SHP77 treated with DMSO at 0.1 percent for 48 hours (cell line): ENCODE measurements at regions not wholly inside any gene's neighbourhood (a gene's known extent, or its start where the extent isn't known, plus 50 kb on each side); places are given as distances from the start of the nearest gene placed in this dataset.
"Not testable (repeated sequence)": the region's sequence is repeated elsewhere in the genome, so short reads cannot be mapped to it uniquely, and the experiment has no call there.

Experiments
- DNase-seq: peaks from one replicate; lab custom pipeline; 2025; lab: John Stamatoyannopoulos, UW

- DNase-seq: no peak
Observed at GRCh38 chr10:8380833-8381496, 326.5 kb downstream of the GATA3 start.

DNA sequence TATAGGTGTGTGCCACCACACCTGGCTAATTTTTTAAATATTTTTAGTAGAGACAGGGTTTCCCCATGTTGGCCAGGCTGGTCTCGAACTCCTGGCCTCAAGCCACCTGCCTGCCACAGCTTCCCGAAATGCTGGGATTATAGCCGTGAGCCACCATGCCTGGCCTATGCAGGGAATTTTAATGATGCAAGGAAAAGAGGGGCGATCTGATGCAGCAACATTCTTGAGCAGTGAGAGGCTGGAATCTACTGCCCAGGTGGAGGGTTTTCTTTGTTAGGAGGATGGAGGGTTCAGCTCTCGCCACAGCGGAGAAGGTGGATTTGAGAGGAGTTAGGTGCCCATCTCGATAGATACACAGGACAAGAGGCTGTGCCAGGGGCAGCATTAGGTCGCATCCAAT is 332.3 kb downstream of the GATA3 start:
- DNase-seq: no peak

- no peak for DNase-seq
Observed at GRCh38 chr10:8389630-8390029, 335.1 kb downstream of the GATA3 start.

DNA sequence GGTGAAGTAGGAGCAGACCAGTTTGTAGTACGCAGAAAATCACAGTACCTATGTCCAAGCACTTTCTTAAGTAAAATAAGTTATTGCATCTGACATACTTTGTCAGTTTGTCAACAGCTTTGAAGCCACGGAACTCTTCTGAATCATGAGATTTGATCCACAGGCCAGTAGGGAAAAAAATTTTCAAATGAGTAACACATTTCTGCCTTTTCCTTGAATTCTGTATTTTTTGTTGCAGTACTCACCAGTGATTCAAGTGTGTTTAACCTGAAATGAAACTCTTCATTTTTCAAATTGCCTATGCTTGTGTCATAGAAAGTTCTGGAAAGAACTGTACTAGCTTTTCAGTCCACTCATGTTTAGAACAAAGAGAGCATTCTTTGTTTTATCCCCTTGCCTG is 337.7 kb downstream of the GATA3 start:
- no peak for DNase-seq

DNA sequence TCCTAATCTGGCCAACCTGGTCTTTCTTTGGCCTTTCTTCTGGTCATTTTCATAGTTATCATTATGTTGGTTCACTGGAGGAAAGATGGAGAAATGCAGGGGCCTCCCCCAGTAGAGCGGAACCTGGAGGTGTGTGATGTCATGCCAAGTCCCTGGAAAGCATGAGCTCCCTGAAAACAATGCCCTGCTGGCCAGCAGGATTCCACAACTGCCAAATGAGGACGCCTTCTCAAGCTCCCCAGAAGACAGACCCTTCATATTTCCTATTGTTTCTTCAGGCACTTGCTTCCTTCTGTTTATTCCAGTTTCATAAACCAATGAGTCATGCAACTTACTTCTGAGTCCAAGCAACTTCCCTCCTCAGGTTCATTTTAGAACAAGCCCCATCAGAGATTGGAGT is 339.0 kb downstream of the GATA3 start:
- DNase-seq: no peak

- DNase-seq: no peak
Observed at GRCh38 chr10:8396675-8397074, 342.2 kb downstream of the GATA3 start.

DNA sequence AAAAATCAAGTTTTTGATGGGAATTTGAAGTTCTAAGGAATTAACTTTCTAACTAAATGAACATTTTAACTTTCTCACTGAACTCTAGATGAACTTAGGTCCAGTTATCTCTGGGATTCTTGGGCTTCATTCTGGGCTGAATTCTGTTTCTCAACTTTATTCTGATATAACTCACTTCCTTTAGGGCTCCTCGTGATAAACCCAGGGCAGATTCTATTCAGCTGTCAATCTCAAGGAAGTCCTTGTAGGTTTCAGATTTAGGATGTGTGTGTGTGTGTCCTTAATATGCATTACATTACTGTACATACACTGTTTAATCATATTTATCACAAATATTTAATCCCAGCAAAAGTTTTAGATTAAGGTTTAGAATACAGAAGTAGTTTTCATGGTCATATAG is 344.3 kb downstream of the GATA3 start:
- no peak for DNase-seq

- DNase-seq: no peak
Observed at GRCh38 chr10:8400151-8400550, 345.7 kb downstream of the GATA3 start.

GRCh38 chr10:8400892-8401291 is 346.4 kb downstream of the GATA3 start:
- no peak for DNase-seq

GRCh38 chr10:8401531-8401930 is 347.0 kb downstream of the GATA3 start:
- no peak for DNase-seq

DNA sequence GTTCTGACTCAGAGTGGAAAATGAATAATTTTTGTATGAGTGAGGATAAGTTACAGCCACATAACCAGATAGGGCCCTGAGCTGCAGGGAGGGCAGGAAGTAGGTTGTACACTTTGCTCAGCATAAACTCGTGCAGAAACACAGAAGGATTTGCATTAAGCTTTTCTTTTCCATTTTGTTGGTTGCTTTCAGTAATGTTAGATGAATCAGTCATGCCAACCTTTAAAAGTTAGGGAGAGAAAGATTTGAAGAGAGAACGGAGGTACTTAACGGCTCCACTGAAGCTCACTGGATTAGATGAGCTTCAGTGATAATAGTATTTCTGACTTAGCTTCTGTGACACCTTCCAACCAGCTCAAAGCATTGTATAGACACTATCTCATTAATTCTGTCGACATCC is 348.1 kb downstream of the GATA3 start:
- DNase-seq: no peak

DNA sequence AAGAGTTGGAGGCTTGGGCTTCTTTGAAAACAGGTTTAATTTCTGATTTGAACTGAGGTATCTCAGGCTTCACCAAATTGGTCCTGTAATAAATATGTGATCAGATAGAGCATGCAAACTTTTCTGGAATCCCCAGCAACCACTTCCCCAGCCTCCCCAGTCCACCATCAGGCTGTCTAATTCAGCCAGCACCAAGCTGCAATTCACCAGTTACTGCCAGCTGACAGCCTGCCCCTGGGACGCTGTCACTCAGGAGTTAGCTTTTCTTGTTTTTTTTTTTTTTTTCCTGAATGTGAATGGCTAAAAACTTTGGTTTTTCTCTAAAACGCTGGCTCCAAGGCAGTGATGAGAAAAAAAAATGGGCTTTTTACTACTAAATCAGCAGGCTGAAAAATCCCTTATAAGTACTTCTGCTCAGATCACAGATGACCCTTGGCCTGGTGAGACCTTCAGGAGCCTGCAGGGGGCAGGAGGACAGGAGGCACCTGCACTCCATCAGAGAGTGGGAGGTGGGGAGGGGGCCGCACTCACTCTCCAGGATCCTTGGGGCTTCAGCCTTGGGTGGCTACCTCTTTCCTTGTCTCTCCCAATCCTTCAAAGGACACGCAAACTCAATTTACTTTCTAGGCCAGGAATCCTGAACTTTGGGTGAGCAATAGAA is 349.4 kb downstream of the GATA3 start:
- no peak for DNase-seq

GRCh38 chr10:8404721-8405120 is 350.2 kb downstream of the GATA3 start:
- DNase-seq: no peak

DNA sequence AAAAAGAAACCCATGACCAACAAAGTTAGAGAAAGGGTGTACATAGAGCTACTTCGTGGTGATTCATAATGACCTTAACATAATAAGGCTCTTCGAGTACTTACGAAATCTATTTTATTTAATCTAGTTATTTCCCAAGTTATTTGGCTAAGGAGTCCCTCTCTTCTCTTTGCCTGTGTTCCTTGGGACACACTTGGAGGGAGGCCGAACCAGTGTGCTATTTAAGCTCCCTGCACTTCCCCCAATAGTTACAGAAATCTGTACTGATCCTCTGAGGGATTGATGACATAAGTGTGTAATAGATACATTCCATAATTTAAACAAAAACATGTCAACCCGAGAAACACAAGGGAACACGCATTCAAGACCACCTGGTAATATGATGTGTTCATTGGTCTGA is 351.1 kb downstream of the GATA3 start:
- no peak for DNase-seq

GRCh38 chr10:8407501-8408021 is 353.1 kb downstream of the GATA3 start:
- no peak for DNase-seq

- DNase-seq: no peak
Observed at GRCh38 chr10:8410506-8410905, 356.0 kb downstream of the GATA3 start.

- no peak for DNase-seq
Observed at GRCh38 chr10:8412541-8412940, 358.1 kb downstream of the GATA3 start.

GRCh38 chr10:8415029-8415428 is 360.5 kb downstream of the GATA3 start:
- DNase-seq: not testable (repeated sequence)

DNA sequence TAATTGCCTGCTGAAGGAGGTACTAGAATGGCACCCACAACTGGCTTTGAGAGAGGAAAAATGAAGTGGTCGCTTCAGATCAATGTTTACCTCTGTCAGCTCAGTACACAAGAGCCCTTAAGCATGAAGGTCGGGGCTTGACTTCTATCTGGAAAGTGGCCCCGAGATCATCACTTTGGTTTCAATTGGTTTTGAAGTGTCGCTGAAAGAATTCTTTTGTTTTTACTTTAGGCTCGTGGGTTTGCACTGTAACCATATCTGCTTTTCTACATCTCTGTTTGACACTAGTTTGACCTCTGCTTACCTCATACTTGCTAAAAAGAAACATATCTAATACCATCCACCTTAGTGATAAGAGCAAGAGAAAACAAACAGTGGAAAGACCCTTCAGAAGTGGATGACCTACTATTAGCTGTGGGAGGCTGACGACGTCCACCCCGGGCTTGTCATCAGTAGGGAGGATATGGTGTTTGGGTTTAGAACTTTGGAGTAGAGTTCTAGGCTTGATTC is 361.8 kb downstream of the GATA3 start:
- no peak for DNase-seq

DNA sequence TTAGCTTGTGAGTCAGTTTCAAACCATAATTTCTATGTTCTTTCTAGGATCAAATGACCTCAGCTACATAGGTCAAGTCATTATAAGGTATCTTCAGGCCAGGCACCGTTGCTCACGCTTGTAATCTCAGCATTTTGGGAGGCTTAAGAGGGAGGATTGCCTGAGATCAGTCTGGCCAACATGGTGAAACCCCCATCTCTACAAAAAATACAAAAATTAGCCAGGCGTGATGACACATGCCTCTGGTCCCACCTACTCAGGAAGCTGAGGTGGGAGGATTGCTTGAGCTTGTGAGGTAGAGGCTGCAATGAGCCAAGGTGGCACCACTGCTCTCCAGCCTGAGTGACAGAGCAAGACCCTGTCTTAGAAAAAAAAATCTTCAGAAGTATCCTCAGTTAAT is 362.3 kb downstream of the GATA3 start:
- DNase-seq: no peak

- DNase-seq: no peak
Observed at GRCh38 chr10:8417631-8418030, 363.1 kb downstream of the GATA3 start.

- DNase-seq: no peak
Observed at GRCh38 chr10:8418631-8419030, 364.1 kb downstream of the GATA3 start.

- no peak for DNase-seq
Observed at GRCh38 chr10:8420182-8420581, 365.7 kb downstream of the GATA3 start.
